Anterior cingulate cortex (tissue), 58 donors: ENCODE measurements at regions not wholly inside any gene's neighbourhood (a gene's known extent, or its start where the extent isn't known, plus 50 kb on each side); places are given as distances from the start of the nearest gene placed in this dataset.

Experiments used
- DNase-seq, 58 donors: peaks; one replicate each; lab custom pipeline; 2025; lab: John Stamatoyannopoulos, UW

DNA sequence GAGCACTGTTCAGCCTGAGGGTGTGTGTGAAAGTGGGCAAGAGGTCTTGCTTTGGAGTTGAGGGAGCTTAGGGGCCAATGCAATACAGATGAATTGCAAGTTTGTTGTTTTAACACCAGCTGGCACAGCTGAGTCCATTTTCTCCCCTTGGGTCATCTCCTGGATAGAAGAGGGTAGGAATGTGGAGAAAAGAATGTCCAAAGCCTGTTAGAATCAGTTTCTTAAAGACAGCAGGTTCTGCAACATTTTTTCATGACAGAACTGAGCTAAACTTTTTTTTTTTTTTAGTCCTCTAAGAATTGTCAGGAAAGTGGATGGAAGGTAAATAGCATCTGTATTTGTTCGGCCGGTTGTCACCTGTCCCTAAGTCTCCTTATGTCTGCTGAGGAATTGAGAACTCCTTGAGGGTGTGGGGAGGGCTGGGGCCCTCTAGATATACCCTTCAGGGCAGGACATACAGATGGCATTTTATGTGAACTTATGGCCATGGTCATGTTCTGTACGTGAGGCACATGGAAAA lies 211.1 kb upstream of the CADM1 start:
- no peak for DNase-seq

DNA sequence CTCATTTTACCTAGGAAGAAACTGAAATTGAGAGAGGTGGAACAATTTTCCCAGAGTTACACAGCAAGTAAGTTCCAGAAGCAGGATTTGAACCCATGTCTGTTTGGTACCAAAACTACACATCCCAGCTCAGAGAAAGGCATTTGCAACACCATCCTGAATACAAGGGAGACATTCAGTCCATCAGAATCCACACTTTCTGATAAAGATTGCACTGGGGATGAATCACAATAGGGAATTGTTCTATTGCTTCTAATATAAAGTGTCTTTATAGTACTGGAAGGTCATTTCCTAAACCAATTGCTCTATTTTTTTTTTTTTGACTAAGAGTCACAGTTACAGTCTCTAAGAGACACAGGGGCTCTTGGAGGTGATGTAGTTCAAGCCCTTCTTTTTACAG lies 208.1 kb upstream of the CADM1 start:
- no peak for DNase-seq

DNA sequence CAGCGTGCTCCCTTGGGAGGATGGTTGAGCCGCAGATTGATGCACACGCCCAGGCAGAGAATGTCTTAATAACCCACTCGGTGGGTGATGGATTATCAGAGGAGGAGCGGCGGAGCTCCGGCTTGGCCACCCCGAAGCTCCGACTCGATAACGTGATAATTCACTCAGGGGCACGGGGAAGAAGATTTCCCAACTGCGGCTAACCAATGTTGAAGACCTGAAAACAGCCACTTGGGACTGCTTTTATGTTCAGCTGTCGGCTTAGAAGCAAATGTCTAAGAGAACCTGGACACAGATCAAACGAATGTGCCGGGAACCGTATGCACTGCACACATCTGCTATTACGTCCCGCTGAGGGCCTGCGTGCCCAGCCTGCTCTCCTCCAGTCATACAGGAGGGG lies 206.8 kb upstream of the CADM1 start:
- DNase-seq = no peak

DNA sequence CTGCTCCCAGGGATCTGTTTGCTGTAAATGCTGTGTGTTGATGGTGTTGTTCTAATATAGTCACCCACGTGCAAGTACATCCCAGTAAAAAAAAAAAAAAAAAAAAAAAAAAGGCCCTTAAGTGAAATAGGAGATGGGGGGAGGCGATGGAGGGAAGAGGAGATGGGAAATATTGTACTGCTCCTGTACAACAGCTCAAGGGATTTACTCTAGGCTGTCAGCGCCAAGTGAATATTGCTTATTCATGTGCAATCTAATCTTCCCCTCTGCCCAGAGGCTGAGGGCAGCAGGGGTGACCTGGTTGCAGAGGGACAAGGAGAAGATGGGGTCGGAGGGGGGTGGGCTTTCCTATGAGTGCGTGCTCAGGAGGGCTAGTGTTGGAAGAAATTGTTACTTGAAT lies 206.2 kb upstream of the CADM1 start:
- no peak for DNase-seq

DNA sequence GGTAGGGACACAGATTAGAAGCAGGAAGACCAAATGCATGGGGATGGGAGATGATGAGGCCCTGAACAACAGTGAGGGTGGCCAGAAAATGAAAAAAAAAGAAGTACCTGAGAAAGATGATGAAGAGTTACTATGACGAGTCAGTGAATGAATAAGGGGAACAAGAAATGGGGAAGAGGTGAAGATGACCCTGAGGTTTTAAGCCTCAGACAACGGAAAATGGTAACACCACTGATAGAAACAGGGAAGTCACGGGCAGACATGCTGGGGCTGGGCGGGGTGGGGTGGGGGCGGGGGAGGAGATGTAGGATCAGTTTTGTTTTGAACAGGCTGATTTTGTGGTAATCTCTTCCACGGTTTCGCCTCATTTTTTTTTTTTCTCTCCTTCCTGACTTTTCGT lies 205.1 kb upstream of the CADM1 start:
- no peak for DNase-seq

DNA sequence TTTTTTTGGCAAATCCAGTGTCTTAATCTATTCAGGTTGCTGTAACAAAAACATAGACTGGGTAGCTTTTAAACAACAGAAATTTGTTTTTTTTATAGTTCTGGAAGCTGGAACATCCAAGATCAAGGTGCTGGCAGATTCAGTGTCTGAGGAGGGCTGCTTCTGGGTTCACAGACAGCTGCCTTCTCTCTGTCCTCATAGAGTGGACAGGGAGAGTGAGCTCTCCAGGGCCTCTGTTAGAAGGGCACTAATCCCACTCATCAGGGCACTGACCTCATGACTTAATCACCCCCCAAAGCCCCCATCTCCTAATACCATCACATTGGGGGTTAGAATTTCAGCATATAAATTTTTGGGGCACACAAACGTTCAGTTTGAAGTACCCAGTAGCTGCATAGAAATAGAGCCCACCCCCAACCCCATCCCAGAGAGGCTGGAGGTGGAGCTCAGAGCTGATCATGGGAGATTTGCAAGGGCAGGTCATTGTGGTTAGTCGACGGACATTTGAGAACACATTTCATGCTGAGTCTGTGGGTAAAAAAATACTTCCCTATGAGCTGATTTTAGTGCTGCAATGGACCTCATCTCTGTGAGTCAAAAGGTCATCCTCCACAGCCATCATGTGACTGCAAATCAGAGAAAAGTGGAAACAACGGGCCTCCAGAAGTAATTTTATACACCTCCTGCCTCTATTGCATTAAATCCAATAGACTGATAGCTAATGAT lies 203.1 kb upstream of the CADM1 start:
- no peak for DNase-seq

DNA sequence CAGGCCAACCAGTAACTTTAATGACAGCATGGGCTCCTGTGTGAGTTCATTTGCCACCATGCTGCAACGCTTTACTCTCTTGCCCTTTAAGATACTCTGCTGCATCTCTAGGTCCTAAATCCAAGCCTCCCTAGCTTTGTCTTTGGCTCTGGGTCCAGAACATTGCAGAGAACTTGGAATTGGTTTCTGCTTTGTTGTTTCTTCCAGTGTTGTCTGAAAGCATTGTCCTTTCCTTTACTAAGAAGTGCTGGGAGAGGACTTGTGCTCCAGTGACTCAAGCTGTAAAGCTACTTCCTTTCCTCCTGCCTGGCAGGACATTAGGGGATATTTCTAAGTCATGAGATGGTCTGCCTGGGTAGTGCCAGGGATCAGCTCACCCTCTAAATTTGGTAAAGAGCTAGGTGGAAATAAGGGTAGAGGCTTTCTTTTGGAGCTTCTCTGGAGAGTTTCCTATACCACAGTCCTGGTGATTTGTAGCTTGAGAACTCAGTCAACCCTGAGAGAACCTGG lies 202.5 kb upstream of the CADM1 start:
- no peak for DNase-seq

DNA sequence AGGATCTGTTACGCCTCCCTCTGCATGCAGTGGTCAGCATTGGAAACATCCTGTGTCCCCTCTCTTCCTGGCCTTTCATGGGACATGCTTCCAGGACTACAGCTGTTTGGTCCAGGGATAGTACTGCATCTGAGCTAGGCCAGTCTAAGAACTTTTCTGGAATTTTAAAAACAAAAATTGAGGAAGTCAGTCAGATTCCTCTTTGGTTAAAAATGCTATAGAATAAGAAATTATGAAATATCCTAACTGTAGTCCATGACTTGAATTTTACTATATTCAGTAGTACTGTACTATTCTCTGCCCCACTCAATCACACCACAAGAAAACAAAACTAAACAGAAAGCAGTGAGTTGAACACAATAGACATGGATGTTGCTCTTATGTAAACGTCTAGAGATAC lies 201.0 kb upstream of the CADM1 start:
- no peak for DNase-seq

DNA sequence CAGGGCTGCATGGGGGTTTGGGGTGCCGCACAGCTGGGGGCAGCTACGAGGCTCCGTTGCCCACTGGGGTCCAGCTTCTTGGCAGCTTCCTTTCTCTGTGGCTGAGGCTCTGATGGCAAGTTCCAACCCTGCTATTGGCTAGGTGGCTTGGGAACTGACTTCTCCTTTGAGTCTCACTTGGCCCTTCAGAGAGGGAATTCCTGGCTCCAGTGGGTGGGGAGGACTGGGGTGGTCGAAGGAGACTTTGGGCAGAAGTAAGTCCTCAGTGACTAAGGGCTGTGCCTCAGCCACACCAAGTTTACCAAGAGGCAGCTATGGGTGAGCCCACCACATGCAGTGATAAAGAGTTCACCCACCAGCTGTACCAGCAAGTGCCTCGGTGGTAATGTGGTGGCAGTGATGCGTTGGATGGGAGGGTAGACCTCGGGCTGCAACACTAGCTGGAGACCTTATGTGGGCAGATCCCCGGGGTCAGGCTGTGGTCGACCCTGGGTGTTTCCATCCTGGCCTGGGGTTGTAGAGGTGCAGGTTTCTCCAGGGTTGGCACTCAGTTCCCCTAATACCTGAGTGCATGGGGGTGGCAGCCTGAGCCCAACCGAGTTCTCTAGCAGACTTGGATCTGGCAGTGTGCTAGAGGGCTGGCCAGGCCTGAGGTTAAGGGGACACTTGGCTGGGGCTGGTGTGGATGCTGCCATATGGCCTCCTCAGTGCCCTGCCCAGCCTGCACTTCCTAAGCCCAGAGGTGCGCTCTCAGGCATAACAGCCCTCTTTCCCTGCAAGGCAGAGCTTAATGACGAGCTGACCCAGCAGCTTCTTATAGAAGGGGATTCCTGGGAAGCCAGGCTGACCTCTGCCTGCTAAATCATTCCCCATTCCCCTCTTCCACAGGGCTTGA lies 197.0 kb upstream of the CADM1 start:
- DNase-seq = no peak

DNA sequence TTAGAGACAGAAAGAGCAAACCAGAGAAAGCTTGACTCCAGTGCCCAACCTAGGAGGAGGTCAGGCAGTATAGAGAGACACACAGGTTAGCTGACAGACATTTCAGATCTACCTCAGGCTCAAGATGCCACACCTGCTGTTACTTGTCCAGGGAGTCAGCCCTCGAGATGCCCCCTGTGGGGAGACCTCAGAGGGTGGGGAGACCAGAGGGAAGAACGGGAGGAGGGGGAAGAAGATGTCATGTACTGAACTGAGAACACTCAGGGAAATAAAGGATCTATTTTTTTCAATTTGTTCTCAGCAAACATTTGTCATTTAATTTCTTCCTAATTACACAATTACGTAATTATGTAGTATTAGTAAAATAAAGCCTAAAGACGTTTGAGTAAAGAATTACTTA lies 196.3 kb upstream of the CADM1 start:
- no peak for DNase-seq

DNA sequence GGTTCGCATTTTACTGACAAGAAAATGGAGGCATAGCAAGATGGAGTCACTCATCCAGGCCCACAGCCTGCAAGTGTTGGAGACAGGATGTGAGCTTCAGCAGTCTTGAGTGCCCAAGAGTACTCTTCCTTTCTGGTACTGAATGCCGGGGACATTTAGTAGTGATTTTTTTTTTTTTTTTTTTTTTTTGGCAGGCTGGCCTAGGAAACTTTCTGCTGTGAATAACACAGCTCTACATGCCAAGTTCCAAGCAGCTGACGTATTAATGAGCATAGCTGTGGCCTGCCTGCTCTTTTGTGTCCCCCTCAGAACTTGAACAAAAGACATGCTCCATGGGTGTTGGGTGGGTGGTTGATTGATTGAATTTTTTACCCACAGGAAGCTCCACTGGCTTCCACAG lies 195.5 kb upstream of the CADM1 start:
- DNase-seq = peak in 21 of 58 donors; percentile 5 to 71 (median 21)

DNA sequence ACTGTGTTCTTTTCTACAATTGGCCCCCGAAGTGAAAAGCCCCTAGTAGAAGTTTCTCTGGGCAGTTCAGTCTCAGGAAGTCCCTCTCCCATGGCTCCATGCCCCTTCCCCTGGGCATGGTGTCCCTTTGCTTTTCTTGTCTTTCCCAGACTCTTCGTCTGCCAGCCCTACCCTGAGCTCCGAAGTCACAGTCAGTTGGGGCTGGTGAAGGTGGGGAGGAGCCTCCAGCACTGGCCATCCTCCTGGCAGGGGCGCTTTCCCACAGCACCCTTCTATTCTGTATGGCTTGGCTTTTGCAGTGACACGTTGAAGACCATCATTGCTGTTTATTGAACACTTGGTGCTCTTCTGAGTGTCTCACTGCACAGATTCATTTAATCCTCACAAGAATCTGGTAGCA lies 195.1 kb upstream of the CADM1 start:
- peak in 1 of 58 donors; percentile 23 for DNase-seq

DNA sequence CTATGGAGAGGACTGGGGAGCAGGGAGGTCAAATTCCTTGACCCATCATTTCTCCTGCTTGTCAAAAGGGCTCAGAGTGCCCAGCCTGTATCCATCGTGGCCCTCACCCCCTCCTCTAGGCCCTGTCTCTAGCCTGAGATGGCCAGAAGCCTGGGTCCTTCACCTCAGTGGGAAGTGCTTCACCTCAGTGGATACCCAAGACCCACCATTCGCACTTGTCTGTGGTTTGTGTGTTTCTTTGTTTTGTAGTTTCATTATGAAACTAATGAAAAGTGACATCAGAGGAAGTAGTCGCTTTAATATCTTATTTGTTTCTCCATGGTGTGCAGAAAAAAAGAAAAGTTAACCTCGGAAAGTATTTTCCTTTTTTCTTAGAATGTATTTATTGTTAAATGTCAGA lies 194.0 kb upstream of the CADM1 start:
- DNase-seq = no peak

DNA sequence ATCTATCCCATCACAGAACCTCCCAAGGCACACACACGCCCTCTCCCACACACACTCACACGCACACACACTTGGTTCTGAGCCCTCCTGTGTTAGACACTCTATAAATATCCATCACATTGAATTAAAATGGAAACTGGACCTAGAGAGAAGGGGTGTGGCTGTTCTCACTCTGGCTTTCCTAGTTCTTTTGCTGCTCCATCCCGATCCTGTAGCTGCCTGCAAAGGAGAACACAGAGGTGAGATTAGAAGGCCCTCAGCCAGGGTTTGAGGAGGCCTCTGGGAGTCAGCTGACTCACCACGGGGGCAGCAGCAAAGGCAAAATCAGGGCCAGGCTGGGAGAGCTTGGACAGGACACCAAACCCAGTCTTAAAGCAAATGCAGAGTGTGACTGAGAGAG lies 192.3 kb upstream of the CADM1 start:
- peak in 1 of 58 donors; percentile 15 for DNase-seq

DNA sequence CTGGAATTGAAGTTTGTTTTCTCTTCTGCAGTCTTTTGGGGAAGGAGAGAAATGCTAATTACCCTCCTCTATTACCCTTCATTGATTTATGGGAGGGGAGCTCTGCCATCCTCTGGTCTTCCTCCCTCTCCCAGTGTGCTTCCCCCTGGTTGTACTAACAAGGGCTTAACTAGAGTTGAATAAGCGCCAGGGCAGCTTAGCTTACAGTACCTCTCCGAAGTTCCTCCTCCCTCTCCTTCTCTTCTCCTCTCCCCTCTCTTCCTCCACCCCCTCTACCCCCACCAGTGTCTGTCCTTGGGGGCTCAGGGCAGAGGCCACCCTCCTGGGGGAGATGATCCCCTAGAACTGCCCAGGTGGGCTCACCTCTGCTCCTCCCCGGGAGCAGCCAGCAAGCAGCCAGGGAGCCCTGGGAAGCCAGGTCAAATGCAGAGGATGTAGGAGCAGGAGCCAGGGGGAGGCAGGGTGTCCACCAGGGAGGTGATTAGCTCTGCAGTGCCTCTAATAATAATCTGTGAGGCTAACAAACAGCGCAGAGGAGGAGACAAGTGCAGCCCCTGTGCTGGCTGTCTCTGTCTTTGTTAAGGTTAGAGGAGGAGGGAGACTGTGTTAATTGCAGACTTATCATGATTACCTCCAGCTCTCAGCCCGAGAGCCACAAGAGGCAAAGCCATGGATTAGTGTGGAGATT lies 191.6 kb upstream of the CADM1 start:
- no peak for DNase-seq

DNA sequence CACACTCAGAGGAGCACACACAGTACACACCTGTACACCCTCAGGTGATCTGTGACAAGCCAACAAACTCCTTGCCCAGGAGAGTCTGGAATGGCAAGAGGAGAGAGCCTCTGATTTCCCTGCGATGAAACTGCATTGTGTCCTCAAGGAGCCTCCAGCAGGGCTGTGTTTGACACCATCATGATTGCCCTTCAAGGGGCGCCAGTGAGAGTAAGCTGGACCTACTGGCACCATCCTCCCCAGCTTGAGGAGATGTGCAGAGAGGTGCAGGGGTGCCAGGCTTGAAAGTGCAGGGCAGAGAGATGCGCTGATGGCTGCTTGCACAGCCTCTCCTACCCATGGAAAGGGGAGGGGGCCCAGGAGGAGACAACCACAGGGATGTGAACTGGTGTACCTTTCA lies 188.8 kb upstream of the CADM1 start:
- DNase-seq = no peak

DNA sequence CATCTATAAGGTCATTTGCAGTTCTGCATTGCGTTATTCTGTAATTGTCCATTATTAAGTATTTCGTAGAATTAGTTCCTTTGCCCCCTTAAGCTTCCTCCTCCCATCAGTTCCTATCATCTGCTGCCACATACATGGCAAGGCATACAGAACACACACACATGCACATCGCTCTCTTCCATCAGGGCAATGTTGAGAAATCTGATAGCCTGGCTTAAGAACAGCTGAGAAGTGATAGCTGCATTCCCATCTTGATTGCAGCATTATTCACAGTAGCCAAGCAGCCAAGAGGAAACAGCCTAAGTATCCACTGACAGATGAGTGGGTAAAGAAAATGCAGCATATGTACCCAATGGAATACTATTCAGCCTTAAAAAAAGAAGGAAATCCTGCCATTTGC lies 186.8 kb upstream of the CADM1 start:
- DNase-seq = no peak

DNA sequence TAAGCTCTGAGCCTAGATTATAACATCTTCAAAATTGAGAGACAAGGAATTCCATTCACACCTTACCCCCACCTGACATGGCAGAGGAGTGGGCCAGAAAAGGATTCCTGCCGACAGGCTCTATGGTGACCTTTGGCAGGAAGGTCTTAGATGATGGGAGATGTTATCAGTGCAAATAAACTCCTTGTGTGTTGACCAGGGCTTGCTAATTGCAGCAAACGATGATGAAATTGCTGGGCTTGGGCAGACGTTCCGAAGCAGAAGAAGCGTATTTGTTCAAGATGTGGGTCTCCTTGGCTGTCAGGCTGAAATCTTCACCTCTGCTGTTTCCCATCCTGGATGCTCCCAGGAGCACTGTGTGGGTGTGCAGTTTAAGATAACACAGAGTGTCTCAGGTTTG lies 183.7 kb upstream of the CADM1 start:
- no peak for DNase-seq

DNA sequence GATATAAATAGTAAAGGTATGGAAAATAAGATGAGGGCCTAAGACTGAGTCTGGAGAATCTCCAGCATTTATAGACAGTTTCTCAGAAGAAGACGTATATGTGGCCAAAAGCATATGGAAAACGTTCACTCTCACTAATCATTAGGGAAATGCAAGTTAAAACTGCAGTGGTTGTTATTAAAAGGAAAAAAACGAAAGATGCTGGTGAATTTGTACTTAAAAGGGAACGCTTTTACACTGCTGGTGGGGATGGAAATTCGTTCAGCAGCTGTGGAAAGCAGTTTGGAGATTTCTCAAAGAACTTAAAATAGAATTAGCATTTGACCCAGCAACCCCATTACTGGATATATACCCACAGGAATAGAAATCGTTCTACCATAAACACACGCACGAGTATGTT lies 180.5 kb upstream of the CADM1 start:
- no peak for DNase-seq

DNA sequence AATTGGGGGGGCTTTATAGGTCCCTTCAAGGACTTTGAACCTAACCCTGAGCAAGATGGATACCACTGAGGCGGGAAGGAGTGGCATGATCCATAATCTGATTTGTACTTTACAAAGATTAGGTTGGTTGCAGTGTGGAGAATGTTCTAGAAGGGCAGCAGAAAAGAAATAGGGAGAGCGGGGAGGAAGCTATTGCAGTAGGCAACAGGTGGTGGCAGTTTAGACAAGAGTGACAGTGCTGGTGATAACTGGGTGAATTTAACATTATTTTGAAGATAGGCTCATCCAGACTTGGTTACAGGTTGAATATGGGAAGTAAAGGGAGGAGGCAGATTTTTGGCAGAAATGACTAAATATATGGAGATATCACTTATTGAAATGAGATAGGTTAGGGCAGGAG lies 179.9 kb upstream of the CADM1 start:
- no peak for DNase-seq

DNA sequence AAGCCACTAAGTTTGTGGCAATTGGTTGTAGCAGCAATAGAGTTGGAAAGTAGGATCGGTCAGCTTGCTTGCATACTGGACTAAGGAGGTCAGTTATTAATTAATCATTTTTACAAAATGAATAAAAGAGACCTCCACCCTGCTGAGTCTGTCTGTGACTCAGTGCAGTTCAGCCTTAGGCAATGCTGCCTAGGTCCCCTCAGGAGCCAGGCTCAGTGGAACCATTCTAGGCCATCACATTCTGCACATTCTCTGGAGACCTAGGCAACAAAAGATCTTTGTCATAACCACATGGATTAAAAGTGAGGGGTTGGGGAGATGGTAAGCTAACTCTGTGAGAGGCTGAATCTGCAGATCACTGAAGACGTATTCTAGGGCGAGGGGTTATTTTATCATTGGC lies 178.7 kb upstream of the CADM1 start:
- no peak for DNase-seq
